Osteoblast (primary cell): ENCODE measurements at regions not wholly inside any gene's neighbourhood (a gene's known extent, or its start where the extent isn't known, plus 50 kb on each side); places are given as distances from the start of the nearest gene placed in this dataset.

Source experiments
- DNase-seq: peaks from one replicate; pipeline ENCODE4 v3.0.0; 2011; ENCODE audit warnings: low spot score, mixed read lengths; ENCODE audit not compliant: insufficient read length; ENCODE audit errors: missing footprints
- H2AFZ ChIP-seq: 2 replicates; pipeline ENCODE4 v1.6.0; 2011; ENCODE audit warnings: mild to moderate bottlenecking, low read length
- H3K27ac ChIP-seq: 2 replicates; pipeline ENCODE4 v1.5.1; 2011; ENCODE audit warnings: mild to moderate bottlenecking, low read depth, low read length, moderate library complexity
- H3K27me3 ChIP-seq: 2 replicates; pipeline ENCODE4 v1.6.0; 2012; ENCODE audit warnings: mild to moderate bottlenecking, control low read depth, inconsistent platforms, low read length, moderate library complexity; ENCODE audit not compliant: insufficient read depth
- H3K36me3 ChIP-seq: 2 replicates; pipeline ENCODE4 v1.5.1; 2011; ENCODE audit warnings: mild to moderate bottlenecking, low read length, control low read depth, moderate library complexity; ENCODE audit not compliant: insufficient read depth
- H3K4me1 ChIP-seq: 2 replicates; pipeline ENCODE4 v1.5.1; 2011; ENCODE audit warnings: mild to moderate bottlenecking, low read length, control low read depth, moderate library complexity; ENCODE audit not compliant: insufficient read depth
- H3K4me2 ChIP-seq: 2 replicates; pipeline ENCODE4 v1.6.0; 2011; ENCODE audit warnings: mild to moderate bottlenecking, low read length; ENCODE audit not compliant: insufficient read depth
- H3K4me3 ChIP-seq: fragments of 200-600 bp; sonication (generic); 3 replicates; pipeline ENCODE4 v1.5.1; 2012; ENCODE audit warnings: mild to moderate bottlenecking, low read length, inconsistent platforms; ENCODE audit not compliant: insufficient read depth
- H3K79me2 ChIP-seq: 2 replicates; pipeline ENCODE4 v1.6.0; 2012; ENCODE audit warnings: mild to moderate bottlenecking, low read length, control low read depth, inconsistent platforms; ENCODE audit not compliant: insufficient read depth
- H3K9me3 ChIP-seq: 2 replicates; pipeline ENCODE4 v1.5.1; 2011; ENCODE audit warnings: low read depth, low read length, control low read depth
- H4K20me1 ChIP-seq: 2 replicates; pipeline ENCODE4 v1.6.0; 2012; ENCODE audit warnings: mild to moderate bottlenecking, low read length, control low read depth; ENCODE audit not compliant: insufficient read depth
- TF ChIP-seq, protein P1 (sequence below): IDR thresholded peaks from 2 replicates; pipeline ENCODE4 v1.5.1; 2011; ENCODE audit warnings: mild to moderate bottlenecking, low read depth, low read length, moderate library complexity; ENCODE audit errors: extremely low read depth

GRCh38 chrX:40496728-40497127 is 84.0 kb upstream of the ATP6AP2 start:
- Histone ChIP-seq H4K20me1 (no peaks in the 10 kb centered on the region), H3K9me3 (no peaks in the 10 kb centered on the region), H3K27me3 (peaks cover 32% of the 10 kb centered on the region), H3K4me1 (no peaks in the 10 kb centered on the region), H3K27ac (no peak overlapping the region), H3K36me3 (no peaks in the 10 kb centered on the region), H3K79me2 (no peaks in the 10 kb centered on the region), H2AFZ (no peak overlapping the region), H3K4me2 (no peak overlapping the region), H3K4me3 (no peak overlapping the region)
- TF ChIP-seq, protein P1, sequence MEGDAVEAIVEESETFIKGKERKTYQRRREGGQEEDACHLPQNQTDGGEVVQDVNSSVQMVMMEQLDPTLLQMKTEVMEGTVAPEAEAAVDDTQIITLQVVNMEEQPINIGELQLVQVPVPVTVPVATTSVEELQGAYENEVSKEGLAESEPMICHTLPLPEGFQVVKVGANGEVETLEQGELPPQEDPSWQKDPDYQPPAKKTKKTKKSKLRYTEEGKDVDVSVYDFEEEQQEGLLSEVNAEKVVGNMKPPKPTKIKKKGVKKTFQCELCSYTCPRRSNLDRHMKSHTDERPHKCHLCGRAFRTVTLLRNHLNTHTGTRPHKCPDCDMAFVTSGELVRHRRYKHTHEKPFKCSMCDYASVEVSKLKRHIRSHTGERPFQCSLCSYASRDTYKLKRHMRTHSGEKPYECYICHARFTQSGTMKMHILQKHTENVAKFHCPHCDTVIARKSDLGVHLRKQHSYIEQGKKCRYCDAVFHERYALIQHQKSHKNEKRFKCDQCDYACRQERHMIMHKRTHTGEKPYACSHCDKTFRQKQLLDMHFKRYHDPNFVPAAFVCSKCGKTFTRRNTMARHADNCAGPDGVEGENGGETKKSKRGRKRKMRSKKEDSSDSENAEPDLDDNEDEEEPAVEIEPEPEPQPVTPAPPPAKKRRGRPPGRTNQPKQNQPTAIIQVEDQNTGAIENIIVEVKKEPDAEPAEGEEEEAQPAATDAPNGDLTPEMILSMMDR = peak; percentile 28
- peak; percentile 66 for DNase-seq

DNA sequence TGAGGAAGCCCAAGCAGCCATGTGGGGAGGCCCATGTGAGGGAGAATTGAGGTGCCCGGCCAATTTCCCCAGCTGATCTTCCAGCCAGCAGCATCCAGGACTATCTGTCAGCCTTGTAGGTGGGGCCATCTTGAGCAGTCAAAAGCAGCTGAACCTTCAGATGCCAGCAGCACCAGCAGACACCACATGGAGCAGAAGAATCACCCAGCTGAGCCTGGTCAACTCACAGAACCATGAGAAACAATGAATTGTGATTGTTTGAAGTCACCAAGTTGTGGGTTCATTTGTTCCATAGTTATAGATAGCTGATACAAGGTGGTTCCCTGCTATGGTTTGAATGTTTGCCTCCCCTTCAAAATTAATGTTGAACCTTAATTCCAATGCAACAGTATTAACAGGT is 85.1 kb upstream of the ATP6AP2 start:
- TF ChIP-seq, protein P1 = no peak
- no peak for DNase-seq
- no peak overlapping the region for H3K4me3 ChIP-seq
- H3K27ac ChIP-seq = no peak overlapping the region
- no peak overlapping the region for H3K4me2 ChIP-seq
- no peaks in the 10 kb centered on the region for H4K20me1 ChIP-seq
- H3K27me3 ChIP-seq = peaks cover 26% of the 10 kb centered on the region
- H3K9me3 ChIP-seq = no peaks in the 10 kb centered on the region
- H3K4me1 ChIP-seq = no peaks in the 10 kb centered on the region
- H3K79me2 ChIP-seq = no peaks in the 10 kb centered on the region
- H3K36me3 ChIP-seq = no peaks in the 10 kb centered on the region
- no peak overlapping the region for H2AFZ ChIP-seq

- no peaks in the 10 kb centered on the region for H3K9me3 ChIP-seq
- TF ChIP-seq, protein P1 = no peak
- no peaks in the 10 kb centered on the region for H3K4me1 ChIP-seq
- H2AFZ ChIP-seq = no peak overlapping the region
- H3K27me3 ChIP-seq = peaks cover 38% of the 10 kb centered on the region
- no peaks in the 10 kb centered on the region for H4K20me1 ChIP-seq
- H3K4me3 ChIP-seq = no peak overlapping the region
- DNase-seq = no peak
- H3K27ac ChIP-seq = no peak overlapping the region
- H3K4me2 ChIP-seq = no peak overlapping the region
- H3K36me3 ChIP-seq = no peaks in the 10 kb centered on the region
- no peaks in the 10 kb centered on the region for H3K79me2 ChIP-seq
Observed at GRCh38 chrX:40494005-40494404, 86.8 kb upstream of the ATP6AP2 start.

DNA sequence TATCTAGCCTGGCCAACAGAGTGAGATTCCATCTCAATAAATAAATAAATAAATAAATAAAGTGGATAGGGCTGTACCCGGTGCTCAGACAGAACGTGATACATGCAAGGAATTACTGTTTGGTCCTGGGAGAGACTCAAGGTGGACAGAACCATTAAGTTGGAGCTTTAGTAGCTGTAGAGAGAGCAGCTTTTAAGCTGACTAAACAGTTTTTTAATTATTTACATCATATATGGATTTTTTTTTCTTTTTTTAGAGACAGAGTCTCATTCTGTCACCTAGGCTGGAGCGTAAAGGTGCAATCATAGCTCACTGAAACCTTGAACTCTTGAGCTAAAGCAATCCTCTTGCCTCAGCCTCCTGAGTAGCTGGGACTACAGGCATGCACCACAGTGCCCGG is 92.5 kb upstream of the ATP6AP2 start:
- Histone ChIP-seq H3K9me3 (no peaks in the 10 kb centered on the region), H3K4me2 (no peak overlapping the region), H2AFZ (no peak overlapping the region), H3K4me1 (no peaks in the 10 kb centered on the region), H3K4me3 (no peak overlapping the region), H3K27me3 (peaks cover 40% of the 10 kb centered on the region), H3K36me3 (no peaks in the 10 kb centered on the region), H3K79me2 (no peaks in the 10 kb centered on the region), H4K20me1 (no peaks in the 10 kb centered on the region), H3K27ac (no peak overlapping the region)
- TF ChIP-seq, protein P1 = no peak
- no peak for DNase-seq
